ENCODE measurements at regions not wholly inside any gene's neighbourhood (a gene's known extent, or its start where the extent isn't known, plus 50 kb on each side); places are given as distances from the start of the nearest gene placed in this dataset.

DNA sequence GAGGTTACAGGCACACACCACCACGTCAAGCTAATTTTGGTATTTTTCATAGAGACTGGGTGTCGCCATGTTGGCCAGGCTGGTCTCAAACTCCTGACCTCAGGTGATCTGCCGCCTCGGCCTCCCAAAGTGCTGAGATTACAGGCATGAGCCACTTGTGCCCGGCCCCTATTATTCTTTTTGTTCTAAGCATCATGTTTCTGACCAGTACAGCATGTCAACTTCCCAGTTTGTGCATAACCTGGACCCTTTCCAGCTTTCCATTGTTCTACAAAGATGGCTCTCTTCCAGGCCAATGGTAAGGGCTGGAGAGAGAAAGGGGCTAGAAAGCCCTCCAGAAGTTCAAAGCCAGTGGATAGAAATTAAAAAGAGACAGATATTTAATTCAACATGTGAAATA, 91.3 kb upstream of the TNFAIP3 start:
- TF ChIP-seq, protein P1, sequence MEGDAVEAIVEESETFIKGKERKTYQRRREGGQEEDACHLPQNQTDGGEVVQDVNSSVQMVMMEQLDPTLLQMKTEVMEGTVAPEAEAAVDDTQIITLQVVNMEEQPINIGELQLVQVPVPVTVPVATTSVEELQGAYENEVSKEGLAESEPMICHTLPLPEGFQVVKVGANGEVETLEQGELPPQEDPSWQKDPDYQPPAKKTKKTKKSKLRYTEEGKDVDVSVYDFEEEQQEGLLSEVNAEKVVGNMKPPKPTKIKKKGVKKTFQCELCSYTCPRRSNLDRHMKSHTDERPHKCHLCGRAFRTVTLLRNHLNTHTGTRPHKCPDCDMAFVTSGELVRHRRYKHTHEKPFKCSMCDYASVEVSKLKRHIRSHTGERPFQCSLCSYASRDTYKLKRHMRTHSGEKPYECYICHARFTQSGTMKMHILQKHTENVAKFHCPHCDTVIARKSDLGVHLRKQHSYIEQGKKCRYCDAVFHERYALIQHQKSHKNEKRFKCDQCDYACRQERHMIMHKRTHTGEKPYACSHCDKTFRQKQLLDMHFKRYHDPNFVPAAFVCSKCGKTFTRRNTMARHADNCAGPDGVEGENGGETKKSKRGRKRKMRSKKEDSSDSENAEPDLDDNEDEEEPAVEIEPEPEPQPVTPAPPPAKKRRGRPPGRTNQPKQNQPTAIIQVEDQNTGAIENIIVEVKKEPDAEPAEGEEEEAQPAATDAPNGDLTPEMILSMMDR (IDR thresholded peaks at IDR 0.05), result no peak
- TF ChIP-seq POLR2AphosphoS5 (IDR thresholded peaks at IDR 0.05), result peak in 1 of 2 donors; percentile 33
- TF ChIP-seq POLR2A (IDR thresholded peaks at IDR 0.05), result no peak

All from upper lobe of left lung (tissue), 4 donors.